Keratinocyte (primary cell): ENCODE measurements at regions not wholly inside any gene's neighbourhood (a gene's known extent, or its start where the extent isn't known, plus 50 kb on each side); places are given as distances from the start of the nearest gene placed in this dataset.

Experiments used
- DNase-seq: peaks from one replicate; pipeline ENCODE4 v3.0.0-alpha.2; 2011; ENCODE audit warnings: low read depth, missing footprints, low spot score
- FAIRE-seq: peaks from 2 replicates; lab custom pipeline; 2011; peaks lifted over from hg19 to GRCh38; lab: Jason Lieb, UNC
- H2AFZ ChIP-seq: 2 replicates; pipeline ENCODE4 v1.6.0; 2012; ENCODE audit warnings: low read length, control low read depth, inconsistent platforms; ENCODE audit not compliant: control insufficient read depth
- H3K27ac ChIP-seq: 2 replicates; pipeline ENCODE4 v1.5.1; 2011; ENCODE audit warnings: low read length; ENCODE audit not compliant: control insufficient read depth, insufficient read depth
- H3K27me3 ChIP-seq: 3 replicates; pipeline ENCODE4 v1.6.0; 2011; ENCODE audit warnings: low read length; ENCODE audit not compliant: control insufficient read depth, insufficient read depth; ENCODE audit errors: extremely low read depth
- H3K36me3 ChIP-seq, 2 experiments: 2 replicates in 1 of 2; 3 replicates in 1 of 2; pipeline ENCODE4 v1.5.1; 2011; ENCODE audit warnings: low read length in 2 of 2, mild to moderate bottlenecking in 1 of 2; ENCODE audit not compliant: control insufficient read depth in 2 of 2, insufficient read depth in 2 of 2; ENCODE audit errors: extremely low read depth in 1 of 2
- H3K4me1 ChIP-seq: 3 replicates; pipeline ENCODE4 v1.5.1; 2011; ENCODE audit warnings: low read length; ENCODE audit not compliant: control insufficient read depth, insufficient read depth; ENCODE audit errors: extremely low read depth
- H3K4me2 ChIP-seq: 3 replicates; pipeline ENCODE4 v1.6.0; 2011; ENCODE audit warnings: low read depth, low read length; ENCODE audit not compliant: control insufficient read depth, insufficient read depth; ENCODE audit errors: extremely low read depth
- H3K4me3 ChIP-seq, 3 experiments: fragments of 200-600 bp in 1 of 3; sonication (generic) in 1 of 3; 2 replicates in 2 of 3; 3 replicates in 1 of 3; pipeline ENCODE4 v1.5.1; 2011 to 2016; ENCODE audit warnings: low read length in 3 of 3, mild to moderate bottlenecking in 3 of 3, control low read depth in 2 of 3, inconsistent platforms in 1 of 3, low read depth in 1 of 3, mixed read lengths in 1 of 3, mixed run types in 1 of 3, moderate library complexity in 1 of 3; ENCODE audit not compliant: control insufficient read depth in 2 of 3, insufficient read depth in 2 of 3; ENCODE audit errors: extremely low read depth in 1 of 3
- H3K79me2 ChIP-seq: 2 replicates; pipeline ENCODE4 v1.6.0; 2012; ENCODE audit warnings: low read length; ENCODE audit not compliant: control insufficient read depth, insufficient read depth
- H3K9ac ChIP-seq: 3 replicates; pipeline ENCODE4 v1.6.0; 2011; ENCODE audit warnings: low read length; ENCODE audit not compliant: control insufficient read depth, insufficient read depth; ENCODE audit errors: extremely low read depth
- H3K9me1 ChIP-seq: 3 replicates; pipeline ENCODE4 v1.6.0; 2011; ENCODE audit warnings: low read length; ENCODE audit not compliant: control insufficient read depth, insufficient read depth; ENCODE audit errors: extremely low read depth
- H3K9me3 ChIP-seq: 2 replicates; pipeline ENCODE4 v1.5.1; 2012; ENCODE audit warnings: low read depth, low read length; ENCODE audit not compliant: control insufficient read depth
- H4K20me1 ChIP-seq: 3 replicates; pipeline ENCODE4 v1.6.0; 2011; ENCODE audit warnings: low read length; ENCODE audit not compliant: control insufficient read depth, insufficient read depth; ENCODE audit errors: extremely low read depth
- CTCF ChIP-seq, 3 experiments: IDR thresholded peaks in 1 of 3; conservative IDR thresholded peaks in 1 of 3; optimal IDR thresholded peaks in 1 of 3; 2 replicates in 2 of 3; 3 replicates in 1 of 3; pipeline versions ENCODE3 to v1.5.1; 2011; ENCODE audit warnings: low read length in 3 of 3, mild to moderate bottlenecking in 3 of 3, moderate library complexity in 2 of 3, control low read depth in 1 of 3, inconsistent platforms in 1 of 3; ENCODE audit not compliant: insufficient read depth in 2 of 3; ENCODE audit errors: extremely low read depth in 1 of 3
- EZH2 ChIP-seq: IDR thresholded peaks from one replicate; pipeline ENCODE4 v1.6.1; 2012; ENCODE audit warnings: inconsistent platforms, mild to moderate bottlenecking, low read length, moderate library complexity
- dilution Hi-C: fragments of 300-500 bp; cut with MboI; formaldehyde crosslinking; loops from one replicate; pipeline ENCODE4 v1.7.0; 2020; ENCODE audit warnings: low sequenced_read_pairs; ENCODE audit not compliant: extremely low pct_ligation_motif_present

DNA sequence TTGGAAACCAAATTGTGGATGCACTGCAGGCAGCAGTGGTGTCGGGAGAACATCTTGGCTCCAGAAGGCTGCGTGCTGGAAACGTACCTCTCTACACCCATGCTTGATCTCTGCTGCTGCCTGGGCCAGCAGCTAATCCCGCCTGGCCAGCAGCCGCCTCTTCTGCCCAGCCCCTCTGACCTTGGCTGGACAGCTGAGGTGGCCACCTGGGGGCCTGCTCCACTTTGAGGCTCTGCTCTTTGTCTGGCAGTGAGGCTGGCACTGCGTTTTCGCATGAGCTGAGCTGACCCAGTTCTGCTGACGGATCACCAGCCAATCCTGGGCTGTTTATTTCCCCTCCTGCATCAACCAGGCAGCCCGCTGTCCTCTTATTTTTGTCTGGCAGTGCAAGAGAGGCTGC, 154.9 kb downstream of the TENT4A start:
- no peak overlapping the region for H3K4me2 ChIP-seq
- TF ChIP-seq EZH2 (no peak), CTCF (optimal IDR thresholded peaks at IDR 0.05 in 1 of 3, IDR thresholded peaks at IDR 0.05 in 1 of 3, conservative IDR thresholded peaks at IDR 0.05 in 1 of 3; ENCODE audit: extremely low read depth in 1 of 3, insufficient read depth in 2 of 3, low read length in 3 of 3) (no peak)
- H3K4me3 ChIP-seq: no peak overlapping the region
- no peak overlapping the region for H3K9ac ChIP-seq
- DNase-seq: no peak
- H3K36me3 ChIP-seq: no peaks in the 10 kb centered on the region
- no peak overlapping the region for H2AFZ ChIP-seq
- peaks cover 6% of the 10 kb centered on the region for H3K9me3 ChIP-seq
- H4K20me1 ChIP-seq: no peaks in the 10 kb centered on the region
- no peak overlapping the region for H3K27ac ChIP-seq
- H3K27me3 ChIP-seq: no peaks in the 10 kb centered on the region
- no peaks in the 10 kb centered on the region for H3K79me2 ChIP-seq
- H3K4me1 ChIP-seq: no peaks in the 10 kb centered on the region
- dilution Hi-C loops: no loop called here
- H3K9me1 ChIP-seq: no peaks in the 10 kb centered on the region
- FAIRE-seq: no peak

DNA sequence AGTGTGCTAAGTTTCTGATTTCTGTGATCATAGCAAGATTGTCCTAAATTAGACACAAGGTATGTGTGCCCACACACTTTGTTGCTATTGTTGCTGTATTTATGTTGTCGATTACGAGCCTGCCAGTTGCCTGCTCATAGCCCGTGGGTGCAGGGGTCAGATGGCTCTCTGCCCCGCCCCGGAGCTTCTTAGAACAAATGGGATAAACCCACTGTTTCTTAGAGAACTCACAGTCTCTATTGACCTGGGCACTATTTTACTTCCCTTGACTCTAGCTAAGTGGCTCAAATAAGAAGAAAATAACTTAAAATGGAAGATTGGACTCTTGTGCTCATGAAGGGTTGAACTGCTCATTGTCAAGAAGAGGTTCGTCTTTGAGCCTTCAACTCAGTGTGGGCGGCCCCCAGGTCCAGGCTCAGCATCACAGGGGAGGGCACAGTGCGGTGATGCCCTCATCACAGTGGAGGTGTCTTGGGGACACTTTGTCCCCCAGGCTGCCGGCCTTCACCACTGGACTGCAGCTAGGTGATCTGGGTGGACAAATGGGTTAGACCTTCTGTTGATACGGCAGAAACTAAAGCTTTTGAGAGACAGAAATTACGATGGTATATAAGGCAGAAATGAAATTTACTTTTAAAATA, 155.5 kb downstream of the TENT4A start:
- Histone ChIP-seq H4K20me1 (no peaks in the 10 kb centered on the region), H3K79me2 (no peaks in the 10 kb centered on the region), H3K36me3 (no peaks in the 10 kb centered on the region), H3K27ac (no peak overlapping the region), H3K9me3 (peaks cover 6% of the 10 kb centered on the region), H3K27me3 (no peaks in the 10 kb centered on the region), H3K4me2 (no peak overlapping the region), H3K9ac (no peak overlapping the region), H3K4me1 (no peaks in the 10 kb centered on the region), H3K9me1 (no peaks in the 10 kb centered on the region), H3K4me3 (no peak overlapping the region), H2AFZ (no peak overlapping the region)
- FAIRE-seq: no peak
- no peak for TF ChIP-seq EZH2
- no peak for TF ChIP-seq CTCF (optimal IDR thresholded peaks at IDR 0.05 in 1 of 3, IDR thresholded peaks at IDR 0.05 in 1 of 3, conservative IDR thresholded peaks at IDR 0.05 in 1 of 3; ENCODE audit: extremely low read depth in 1 of 3, insufficient read depth in 2 of 3, low read length in 3 of 3)
- no peak for DNase-seq
- dilution Hi-C loops: no loop called here
